ENCODE measurements at regions not wholly inside any gene's neighbourhood (a gene's known extent, or its start where the extent isn't known, plus 50 kb on each side); places are given as distances from the start of the nearest gene placed in this dataset.

DNA sequence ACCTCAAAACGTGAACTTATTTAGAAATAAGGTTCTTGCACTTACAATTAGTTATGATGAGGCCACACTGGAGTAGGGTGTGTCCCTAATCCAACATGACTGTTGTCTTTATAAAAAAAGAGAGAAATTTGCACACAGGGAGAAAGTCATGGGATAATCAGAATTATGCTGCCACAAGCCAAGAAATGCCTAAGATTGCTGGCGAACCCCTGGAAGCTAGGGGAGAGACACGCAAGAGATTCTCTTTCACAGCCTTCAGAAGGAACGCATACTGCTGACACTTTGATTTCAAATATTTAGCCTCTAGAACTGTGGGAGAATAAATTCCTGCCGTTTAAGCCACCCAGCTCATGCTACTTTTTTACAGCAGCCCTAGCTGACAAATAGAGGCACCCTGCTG, 138.3 kb downstream of the CCDC71L start:
- TF ChIP-seq, protein P1, sequence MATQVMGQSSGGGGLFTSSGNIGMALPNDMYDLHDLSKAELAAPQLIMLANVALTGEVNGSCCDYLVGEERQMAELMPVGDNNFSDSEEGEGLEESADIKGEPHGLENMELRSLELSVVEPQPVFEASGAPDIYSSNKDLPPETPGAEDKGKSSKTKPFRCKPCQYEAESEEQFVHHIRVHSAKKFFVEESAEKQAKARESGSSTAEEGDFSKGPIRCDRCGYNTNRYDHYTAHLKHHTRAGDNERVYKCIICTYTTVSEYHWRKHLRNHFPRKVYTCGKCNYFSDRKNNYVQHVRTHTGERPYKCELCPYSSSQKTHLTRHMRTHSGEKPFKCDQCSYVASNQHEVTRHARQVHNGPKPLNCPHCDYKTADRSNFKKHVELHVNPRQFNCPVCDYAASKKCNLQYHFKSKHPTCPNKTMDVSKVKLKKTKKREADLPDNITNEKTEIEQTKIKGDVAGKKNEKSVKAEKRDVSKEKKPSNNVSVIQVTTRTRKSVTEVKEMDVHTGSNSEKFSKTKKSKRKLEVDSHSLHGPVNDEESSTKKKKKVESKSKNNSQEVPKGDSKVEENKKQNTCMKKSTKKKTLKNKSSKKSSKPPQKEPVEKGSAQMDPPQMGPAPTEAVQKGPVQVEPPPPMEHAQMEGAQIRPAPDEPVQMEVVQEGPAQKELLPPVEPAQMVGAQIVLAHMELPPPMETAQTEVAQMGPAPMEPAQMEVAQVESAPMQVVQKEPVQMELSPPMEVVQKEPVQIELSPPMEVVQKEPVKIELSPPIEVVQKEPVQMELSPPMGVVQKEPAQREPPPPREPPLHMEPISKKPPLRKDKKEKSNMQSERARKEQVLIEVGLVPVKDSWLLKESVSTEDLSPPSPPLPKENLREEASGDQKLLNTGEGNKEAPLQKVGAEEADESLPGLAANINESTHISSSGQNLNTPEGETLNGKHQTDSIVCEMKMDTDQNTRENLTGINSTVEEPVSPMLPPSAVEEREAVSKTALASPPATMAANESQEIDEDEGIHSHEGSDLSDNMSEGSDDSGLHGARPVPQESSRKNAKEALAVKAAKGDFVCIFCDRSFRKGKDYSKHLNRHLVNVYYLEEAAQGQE (tag by site-specific recombination; IDR thresholded peaks at IDR 0.05): no peak
- TF ChIP-seq ZNF473 (tag by site-specific recombination; IDR thresholded peaks at IDR 0.05): no peak
- TF ChIP-seq ZBTB48 (tag by site-specific recombination; IDR thresholded peaks at IDR 0.05): no peak
- no peak for TF ChIP-seq ZEB2 (tag by site-specific recombination; IDR thresholded peaks at IDR 0.05)
- Histone ChIP-seq H3K9me3 (ENCODE audit: control insufficient read depth, insufficient read depth, low read depth, low read length) (no peaks in the 10 kb centered on the region), H3K36me3 (ENCODE audit: control insufficient read depth in 2 of 2, insufficient read depth in 1 of 2, low read length in 2 of 2) (no peaks in the 10 kb centered on the region), H3K27ac (ENCODE audit: extremely low read depth, low read depth, low read length) (no peak overlapping the region), H3K4me3 (ENCODE audit: low read depth, low read length) (no peak overlapping the region), H3K4me1 (ENCODE audit: control insufficient read depth, insufficient read depth, low read length) (no peaks in the 10 kb centered on the region)
- ChIA-PET CTCF (interaction anchor here (0.5 kb wide), 1 partner anchor 270 kb away, joined by 3 read pairs; no protein-coding TSS in a partner anchor), POLR2A (no interaction called here)

DNA sequence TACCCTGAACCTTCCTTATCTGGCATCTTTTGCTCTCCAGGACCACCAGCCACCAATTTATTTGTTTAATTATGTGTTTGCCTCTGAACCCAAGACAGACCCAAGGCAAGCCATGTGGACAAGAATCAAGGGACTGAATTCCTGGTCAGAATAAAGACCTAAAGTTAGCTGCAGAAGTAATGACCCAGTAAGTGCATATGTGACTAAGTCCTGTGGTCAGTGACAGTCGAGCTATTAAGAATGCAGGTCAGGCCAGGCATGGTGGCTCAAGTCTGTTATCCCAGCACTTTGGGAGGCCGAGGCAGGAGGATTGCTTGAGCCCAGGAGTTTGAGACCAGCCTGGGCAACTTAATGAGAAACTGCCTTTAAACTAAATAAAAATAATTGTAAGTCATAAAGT, 139.4 kb downstream of the CCDC71L start:
- TF ChIP-seq ZNF292 (tag by site-specific recombination; IDR thresholded peaks at IDR 0.05; ENCODE audit: borderline replicate concordance, low read depth) (no peak), ZNF140 (tag by site-specific recombination; IDR thresholded peaks at IDR 0.05) (no peak), ZNF423 (tag by site-specific recombination; IDR thresholded peaks at IDR 0.05) (no peak), ZNF791 (tag by site-specific recombination; IDR thresholded peaks at IDR 0.05) (no peak), ZNF660 (tag by site-specific recombination; IDR thresholded peaks at IDR 0.05) (no peak), ZBTB7A (tag by site-specific recombination; IDR thresholded peaks at IDR 0.05; ENCODE audit: low read depth) (no peak), WT1 (tag by site-specific recombination; IDR thresholded peaks at IDR 0.05) (no peak), ZNF157 (tag by site-specific recombination; IDR thresholded peaks at IDR 0.05) (no peak), ZNF48 (tag by site-specific recombination; IDR thresholded peaks at IDR 0.05) (no peak), SP7 (tag by site-specific recombination; IDR thresholded peaks at IDR 0.05) (no peak), HOXD13 (CRISPR knock-in tag; IDR thresholded peaks at IDR 0.05; ENCODE audit: borderline replicate concordance) (no peak), ZNF777 (tag by site-specific recombination; IDR thresholded peaks at IDR 0.05; ENCODE audit: borderline replicate concordance) (no peak), ZNF596 (tag by site-specific recombination; IDR thresholded peaks at IDR 0.05) (no peak), MEIS1 (CRISPR knock-in tag; IDR thresholded peaks at IDR 0.05; ENCODE audit: borderline replicate concordance) (no peak), ZNF10 (tag by site-specific recombination; IDR thresholded peaks at IDR 0.05) (no peak), ZNF530 (tag by site-specific recombination; IDR thresholded peaks at IDR 0.05; ENCODE audit: low read depth) (no peak), SCRT1 (tag by site-specific recombination; IDR thresholded peaks at IDR 0.05; ENCODE audit: borderline replicate concordance) (no peak)
- TF ChIP-seq, protein P2, sequence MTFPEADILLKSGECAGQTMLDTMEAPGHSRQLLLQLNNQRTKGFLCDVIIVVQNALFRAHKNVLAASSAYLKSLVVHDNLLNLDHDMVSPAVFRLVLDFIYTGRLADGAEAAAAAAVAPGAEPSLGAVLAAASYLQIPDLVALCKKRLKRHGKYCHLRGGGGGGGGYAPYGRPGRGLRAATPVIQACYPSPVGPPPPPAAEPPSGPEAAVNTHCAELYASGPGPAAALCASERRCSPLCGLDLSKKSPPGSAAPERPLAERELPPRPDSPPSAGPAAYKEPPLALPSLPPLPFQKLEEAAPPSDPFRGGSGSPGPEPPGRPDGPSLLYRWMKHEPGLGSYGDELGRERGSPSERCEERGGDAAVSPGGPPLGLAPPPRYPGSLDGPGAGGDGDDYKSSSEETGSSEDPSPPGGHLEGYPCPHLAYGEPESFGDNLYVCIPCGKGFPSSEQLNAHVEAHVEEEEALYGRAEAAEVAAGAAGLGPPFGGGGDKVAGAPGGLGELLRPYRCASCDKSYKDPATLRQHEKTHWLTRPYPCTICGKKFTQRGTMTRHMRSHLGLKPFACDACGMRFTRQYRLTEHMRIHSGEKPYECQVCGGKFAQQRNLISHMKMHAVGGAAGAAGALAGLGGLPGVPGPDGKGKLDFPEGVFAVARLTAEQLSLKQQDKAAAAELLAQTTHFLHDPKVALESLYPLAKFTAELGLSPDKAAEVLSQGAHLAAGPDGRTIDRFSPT (tag by site-specific recombination; IDR thresholded peaks at IDR 0.05): no peak
- TF ChIP-seq, protein P3, sequence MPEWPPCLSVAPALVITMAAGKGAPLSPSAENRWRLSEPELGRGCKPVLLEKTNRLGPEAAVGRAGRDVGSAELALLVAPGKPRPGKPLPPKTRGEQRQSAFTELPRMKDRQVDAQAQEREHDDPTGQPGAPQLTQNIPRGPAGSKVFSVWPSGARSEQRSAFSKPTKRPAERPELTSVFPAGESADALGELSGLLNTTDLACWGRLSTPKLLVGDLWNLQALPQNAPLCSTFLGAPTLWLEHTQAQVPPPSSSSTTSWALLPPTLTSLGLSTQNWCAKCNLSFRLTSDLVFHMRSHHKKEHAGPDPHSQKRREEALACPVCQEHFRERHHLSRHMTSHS (tag by site-specific recombination; IDR thresholded peaks at IDR 0.05): no peak
- TF ChIP-seq, protein P4, sequence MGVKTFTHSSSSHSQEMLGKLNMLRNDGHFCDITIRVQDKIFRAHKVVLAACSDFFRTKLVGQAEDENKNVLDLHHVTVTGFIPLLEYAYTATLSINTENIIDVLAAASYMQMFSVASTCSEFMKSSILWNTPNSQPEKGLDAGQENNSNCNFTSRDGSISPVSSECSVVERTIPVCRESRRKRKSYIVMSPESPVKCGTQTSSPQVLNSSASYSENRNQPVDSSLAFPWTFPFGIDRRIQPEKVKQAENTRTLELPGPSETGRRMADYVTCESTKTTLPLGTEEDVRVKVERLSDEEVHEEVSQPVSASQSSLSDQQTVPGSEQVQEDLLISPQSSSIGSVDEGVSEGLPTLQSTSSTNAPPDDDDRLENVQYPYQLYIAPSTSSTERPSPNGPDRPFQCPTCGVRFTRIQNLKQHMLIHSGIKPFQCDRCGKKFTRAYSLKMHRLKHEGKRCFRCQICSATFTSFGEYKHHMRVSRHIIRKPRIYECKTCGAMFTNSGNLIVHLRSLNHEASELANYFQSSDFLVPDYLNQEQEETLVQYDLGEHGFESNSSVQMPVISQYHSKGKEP (tag by site-specific recombination; IDR thresholded peaks at IDR 0.05): no peak

More for the DNA sequence above, 139.4 kb downstream of the CCDC71L start:
- Histone ChIP-seq H3K27ac (ENCODE audit: extremely low read depth, low read depth, low read length) (no peak overlapping the region), H3K4me3 (ENCODE audit: low read depth, low read length) (no peak overlapping the region), H3K4me1 (ENCODE audit: control insufficient read depth, insufficient read depth, low read length) (no peaks in the 10 kb centered on the region), H3K9me3 (ENCODE audit: control insufficient read depth, insufficient read depth, low read depth, low read length) (no peaks in the 10 kb centered on the region), H3K36me3 (ENCODE audit: control insufficient read depth in 2 of 2, insufficient read depth in 1 of 2, low read length in 2 of 2) (no peaks in the 10 kb centered on the region)
- ChIA-PET POLR2A (no interaction called here), CTCF (interaction anchor here (0.5 kb wide), 1 partner anchor 328 kb away, joined by 3 read pairs; no protein-coding TSS in a partner anchor)
